ENCODE measurements at regions not wholly inside any gene's neighbourhood (a gene's known extent, or its start where the extent isn't known, plus 50 kb on each side); places are given as distances from the start of the nearest gene placed in this dataset.

DNA sequence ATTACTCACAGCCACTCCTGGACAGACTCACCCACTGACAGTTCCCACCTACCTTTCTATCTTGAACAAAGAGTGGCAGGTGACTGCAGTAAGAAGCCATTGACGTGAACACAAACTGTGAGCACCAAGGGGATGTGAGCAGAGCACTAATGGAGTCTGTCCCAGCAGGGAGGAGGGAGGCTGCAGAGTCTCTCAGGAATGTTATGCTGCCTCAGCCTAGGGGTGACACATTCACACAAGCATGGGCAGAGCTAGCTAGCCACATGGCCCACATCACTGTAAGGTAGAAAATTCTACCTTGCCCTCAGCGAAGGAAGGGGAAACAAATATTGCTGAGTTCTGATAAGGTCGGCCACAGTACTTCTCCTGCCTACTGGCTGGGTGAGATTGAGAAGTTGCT lies 56.8 kb upstream of the PTGFRN start:
- no peak overlapping the region for H3K27ac Mint-ChIP-seq
- peaks cover 5% of the 10 kb centered on the region for H3K9me3 Mint-ChIP-seq
- no peak for DNase-seq
- CTCF ChIA-PET: interaction anchor here (0.6 to 1.3 kb wide), 3 partner anchors 20 to 128 kb away, joined by 3 to 4 read pairs (median 3); no protein-coding TSS in a partner anchor
- POLR2A ChIA-PET: no interaction called here
- H3K4me1 Mint-ChIP-seq: peaks cover 25% of the 10 kb centered on the region
- no peak overlapping the region for H3K4me3 Mint-ChIP-seq
- H3K27me3 Mint-ChIP-seq: no peaks in the 10 kb centered on the region
- H3K36me3 Mint-ChIP-seq (ENCODE audit: low read depth): no peaks in the 10 kb centered on the region

DNA sequence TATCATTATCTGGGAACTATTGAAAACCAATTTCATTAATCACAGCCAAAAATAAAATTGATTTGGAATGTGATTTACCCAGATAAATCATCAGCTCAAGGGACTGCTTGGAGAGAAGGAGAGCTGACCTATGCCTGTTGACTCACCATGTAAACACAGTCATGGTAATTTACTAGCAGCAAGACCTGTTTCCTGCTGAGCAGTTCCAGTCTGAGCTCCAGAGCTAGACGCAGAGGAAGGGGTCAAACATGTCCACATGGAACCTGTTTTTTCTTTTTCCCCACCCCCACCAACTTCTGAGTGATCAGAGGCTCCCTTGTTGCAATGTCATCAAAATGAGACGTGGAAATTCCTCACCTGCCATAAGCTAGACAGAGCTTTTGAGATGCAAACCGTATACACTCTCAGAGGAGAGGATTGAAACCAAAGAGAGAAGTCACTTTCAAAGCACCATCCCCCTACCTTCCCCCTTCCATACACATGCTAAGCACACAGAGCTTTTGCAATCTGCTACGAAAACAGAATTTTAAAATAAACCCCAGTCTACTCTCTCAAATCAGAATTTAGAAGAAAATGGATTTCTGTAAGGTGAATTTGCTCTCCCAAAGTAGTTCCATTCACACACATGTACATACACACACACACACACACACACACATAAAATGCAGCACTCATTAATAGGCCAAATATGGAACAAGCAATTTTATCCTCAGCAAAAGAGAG lies 55.9 kb upstream of the PTGFRN start:
- peaks cover 20% of the 10 kb centered on the region for H3K4me1 Mint-ChIP-seq
- H3K27ac Mint-ChIP-seq: no peak overlapping the region
- H3K4me3 Mint-ChIP-seq: no peak overlapping the region

DNA sequence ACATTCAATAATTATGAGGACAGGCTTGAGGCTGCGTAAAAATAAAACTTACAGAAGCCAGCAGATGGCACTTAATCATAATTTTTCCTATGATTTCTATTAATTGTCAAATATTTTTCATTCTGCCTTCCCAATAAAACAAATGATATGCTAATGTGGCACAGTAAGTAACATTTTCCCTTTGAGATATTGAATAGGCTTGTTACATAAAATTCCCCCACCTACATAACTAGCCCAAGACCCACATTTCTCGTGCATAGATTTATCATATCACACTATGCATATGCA lies 55.4 kb upstream of the PTGFRN start:
- Mint-ChIP-seq H3K27me3 (no peaks in the 10 kb centered on the region), H3K4me1 (peaks cover 17% of the 10 kb centered on the region), H3K4me3 (no peak overlapping the region), H3K9me3 (peaks cover 5% of the 10 kb centered on the region), H3K27ac (no peak overlapping the region), H3K36me3 (ENCODE audit: low read depth) (no peaks in the 10 kb centered on the region)
- ChIA-PET CTCF (interaction anchor here (1.0 to 1.7 kb wide), 3 partner anchors 27 to 1083 kb away, joined by 3 to 5 read pairs (median 4); no protein-coding TSS in a partner anchor), POLR2A (no interaction called here)
- no peak for DNase-seq

More for the DNA sequence above, 55.9 kb upstream of the PTGFRN start:
- Mint-ChIP-seq H3K36me3 (ENCODE audit: low read depth) (no peaks in the 10 kb centered on the region), H3K9me3 (peaks cover 5% of the 10 kb centered on the region), H3K27me3 (no peaks in the 10 kb centered on the region)
- POLR2A ChIA-PET: interaction anchor here (0.6 kb wide), 1 partner anchor 92 kb away, joined by 3 read pairs; no protein-coding TSS in a partner anchor
- no peak for DNase-seq
- CTCF ChIA-PET: interaction anchor here (0.7 to 1.7 kb wide), 7 partner anchors 12 to 1083 kb away, joined by 3 to 5 read pairs (median 3); no protein-coding TSS in a partner anchor

DNA sequence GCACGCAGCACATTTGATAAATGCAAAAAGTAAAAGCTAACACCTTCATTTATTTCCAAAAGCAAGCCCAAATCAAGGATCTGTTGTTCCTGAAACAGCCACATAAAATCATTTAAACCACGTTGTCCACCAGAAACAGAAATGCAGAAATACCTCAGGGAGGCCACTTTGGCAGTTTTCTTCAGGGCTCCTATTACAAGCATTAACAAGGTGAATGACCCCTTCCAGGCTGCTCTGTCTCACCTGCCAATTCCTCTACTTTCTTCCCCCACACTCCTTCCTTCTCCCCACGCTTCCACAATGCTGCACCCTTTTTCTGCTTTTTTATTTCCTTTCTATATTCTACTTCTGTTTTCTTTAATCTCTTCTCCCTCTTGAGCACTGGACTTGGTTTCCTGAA lies 55.0 kb upstream of the PTGFRN start:
- H3K27me3 Mint-ChIP-seq: no peaks in the 10 kb centered on the region
- H3K4me3 Mint-ChIP-seq: no peak overlapping the region
- DNase-seq: no peak
- no peak overlapping the region for H3K27ac Mint-ChIP-seq
- H3K4me1 Mint-ChIP-seq: peaks cover 17% of the 10 kb centered on the region
- peaks cover 5% of the 10 kb centered on the region for H3K9me3 Mint-ChIP-seq
- POLR2A ChIA-PET: no interaction called here
- H3K36me3 Mint-ChIP-seq (ENCODE audit: low read depth): no peaks in the 10 kb centered on the region
- CTCF ChIA-PET: interaction anchor here (1.7 kb wide), 1 partner anchor 27 kb away, joined by 4 read pairs; no protein-coding TSS in a partner anchor

DNA sequence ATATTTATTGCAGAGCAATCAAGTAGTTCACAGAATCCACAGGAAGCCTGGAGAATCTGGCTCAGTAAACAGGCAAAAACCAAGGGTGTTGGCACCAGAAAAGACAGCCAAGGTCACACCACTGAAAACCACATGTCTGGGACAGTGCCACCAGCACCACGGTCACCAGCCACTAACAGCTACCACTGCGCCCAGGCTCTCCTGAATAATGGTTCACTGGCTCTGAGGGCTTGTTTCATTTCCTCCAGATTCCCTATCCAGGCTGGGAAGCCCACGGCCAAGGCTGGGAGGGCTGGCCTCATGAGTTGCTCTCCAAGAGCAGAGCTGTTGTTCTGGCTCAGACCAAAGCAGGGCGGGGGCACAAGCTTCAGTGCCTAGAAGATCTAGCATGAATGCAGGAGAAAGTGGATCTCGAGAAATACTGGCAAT lies 54.5 kb upstream of the PTGFRN start:
- Mint-ChIP-seq H3K27ac (no peak overlapping the region), H3K9me3 (peaks cover 3% of the 10 kb centered on the region), H3K4me3 (no peak overlapping the region), H3K4me1 (peaks cover 17% of the 10 kb centered on the region), H3K36me3 (ENCODE audit: low read depth) (no peaks in the 10 kb centered on the region), H3K27me3 (no peaks in the 10 kb centered on the region)
- no peak for DNase-seq
- ChIA-PET POLR2A (no interaction called here), CTCF (interaction anchor here (1.2 to 1.7 kb wide), 2 partner anchors 22 to 28 kb away, joined by 4 read pairs; no protein-coding TSS in a partner anchor)

DNA sequence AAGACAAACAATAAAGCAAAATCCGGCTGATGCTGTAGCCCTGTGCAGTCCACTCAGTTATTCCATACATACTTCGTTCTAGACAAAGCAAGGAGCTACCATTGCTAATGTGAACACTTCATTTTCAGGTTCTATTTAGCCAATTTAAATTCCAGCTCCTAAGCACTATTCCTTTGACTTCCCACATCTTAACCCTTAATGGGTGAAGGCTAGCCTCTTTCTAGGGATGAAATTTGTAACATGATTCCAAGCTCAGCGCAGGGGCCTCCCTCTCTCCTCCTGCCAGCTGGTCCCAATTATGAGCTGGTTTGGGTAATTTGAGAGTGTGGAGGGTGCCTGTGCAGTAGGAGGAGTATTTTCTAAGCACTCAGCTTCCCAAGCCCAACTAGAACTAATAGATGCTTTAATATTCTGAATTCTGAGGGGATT lies 53.9 kb upstream of the PTGFRN start:
- POLR2A ChIA-PET: no interaction called here

DNA sequence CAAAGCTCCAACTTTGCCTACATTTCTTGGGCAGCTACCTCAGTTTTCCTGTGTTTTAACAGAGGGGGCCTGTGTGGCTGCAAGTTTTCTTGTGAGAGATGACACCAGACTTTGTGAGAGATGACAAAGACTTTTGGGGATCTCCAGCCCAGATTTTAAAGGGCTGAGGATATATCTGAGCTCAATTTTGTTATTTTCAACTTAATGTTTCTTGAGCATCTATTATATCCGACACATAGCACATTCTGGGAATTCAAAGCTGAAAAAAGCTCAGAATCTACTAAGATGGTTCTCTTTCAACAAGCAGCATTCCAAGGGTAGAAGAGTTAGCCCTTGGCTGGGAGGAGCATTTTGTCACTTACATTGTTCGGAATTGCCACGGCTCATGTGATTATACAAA lies 53.4 kb upstream of the PTGFRN start:
- H3K27me3 Mint-ChIP-seq: no peaks in the 10 kb centered on the region
- ChIA-PET CTCF (interaction anchor here (0.6 to 1.8 kb wide), 3 partner anchors 21 to 287 kb away, joined by 3 to 5 read pairs (median 4); no protein-coding TSS in a partner anchor), POLR2A (no interaction called here)
- DNase-seq: no peak
- H3K4me3 Mint-ChIP-seq: no peak overlapping the region
- H3K9me3 Mint-ChIP-seq: peaks cover 3% of the 10 kb centered on the region
- no peaks in the 10 kb centered on the region for H3K36me3 Mint-ChIP-seq (ENCODE audit: low read depth)
- H3K27ac Mint-ChIP-seq: no peak overlapping the region
- H3K4me1 Mint-ChIP-seq: peaks cover 17% of the 10 kb centered on the region

More for the DNA sequence above, 53.9 kb upstream of the PTGFRN start:
- H3K4me1 Mint-ChIP-seq: peaks cover 17% of the 10 kb centered on the region
- H3K27me3 Mint-ChIP-seq: no peaks in the 10 kb centered on the region
- H3K36me3 Mint-ChIP-seq (ENCODE audit: low read depth): no peaks in the 10 kb centered on the region
- no peak overlapping the region for H3K4me3 Mint-ChIP-seq
- CTCF ChIA-PET: interaction anchor here (1.2 to 1.8 kb wide), 2 partner anchors 22 to 28 kb away, joined by 4 to 5 read pairs; no protein-coding TSS in a partner anchor
- no peak for DNase-seq
- H3K27ac Mint-ChIP-seq: no peak overlapping the region
- H3K9me3 Mint-ChIP-seq: peaks cover 3% of the 10 kb centered on the region

DNA sequence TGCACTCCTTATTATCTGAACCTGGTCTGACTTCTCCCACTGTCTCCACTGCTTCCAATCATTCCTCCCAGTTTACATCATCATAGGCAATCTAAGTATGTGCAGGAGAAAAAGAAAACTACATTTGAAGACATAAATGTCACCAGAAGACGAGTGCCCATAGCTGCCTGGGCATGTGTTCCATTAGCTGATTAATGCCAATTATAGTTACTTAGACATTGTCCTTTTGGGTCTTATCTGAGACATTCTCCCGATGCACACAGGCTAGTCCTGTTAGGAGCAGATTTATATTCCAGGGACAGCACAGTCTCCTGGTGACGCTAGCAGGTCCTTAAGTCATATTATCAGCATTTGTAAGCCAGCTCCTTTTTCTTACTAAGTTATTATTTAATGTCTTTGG lies 52.6 kb upstream of the PTGFRN start:
- no peak for DNase-seq
- Mint-ChIP-seq H3K4me1 (peaks cover 17% of the 10 kb centered on the region), H3K36me3 (ENCODE audit: low read depth) (no peaks in the 10 kb centered on the region), H3K27ac (no peak overlapping the region), H3K4me3 (no peak overlapping the region), H3K27me3 (no peaks in the 10 kb centered on the region), H3K9me3 (no peaks in the 10 kb centered on the region)
- ChIA-PET POLR2A (no interaction called here), CTCF (interaction anchor here (1.2 to 1.8 kb wide), 4 partner anchors 15 to 119 kb away, joined by 3 to 9 read pairs (median 6); no protein-coding TSS in a partner anchor)
